GM23338 (cell line): ENCODE measurements at regions not wholly inside any gene's neighbourhood (a gene's known extent, or its start where the extent isn't known, plus 50 kb on each side); places are given as distances from the start of the nearest gene placed in this dataset.

ENCODE experiments used
- ATAC-seq: fragments of 200-7000 bp; cut with Tn5 transposase; 3 replicates; pipeline ENCODE4 v1.9.1; 2020
- DNase-seq: peaks from one replicate; pipeline ENCODE4 v3.0.0-alpha.2; 2015; ENCODE audit warnings: low spot score
- H2AFZ ChIP-seq: fragments of 200-600 bp; sonication (generic); 2 replicates; pipeline ENCODE4 v1.8.0; 2016; ENCODE audit warnings: antibody characterized with exemption, mild to moderate bottlenecking, moderate library complexity
- H3F3A ChIP-seq: fragments of 200-600 bp; sonication (generic); replicated peaks from 2 replicates; pipeline ENCODE4 v1.8.0; 2017; ENCODE audit warnings: antibody characterized with exemption, mixed run types, low read depth
- H3K27ac ChIP-seq: fragments of 200-600 bp; sonication (generic); 2 replicates; pipeline ENCODE4 v1.6.1; 2016; ENCODE audit warnings: low read depth
- H3K27me3 ChIP-seq: fragments of 200-600 bp; sonication (generic); 2 replicates; pipeline ENCODE4 v1.8.0; 2016; ENCODE audit warnings: mild to moderate bottlenecking, mixed run types, moderate library complexity; ENCODE audit not compliant: insufficient read depth
- H3K36me3 ChIP-seq: fragments of 200-600 bp; sonication (generic); 2 replicates; pipeline ENCODE4 v1.8.0; 2016; ENCODE audit warnings: mild to moderate bottlenecking; ENCODE audit not compliant: insufficient read depth
- H3K4me1 ChIP-seq: fragments of 200-600 bp; sonication (generic); 2 replicates; pipeline ENCODE4 v1.8.0; 2016; ENCODE audit warnings: mild to moderate bottlenecking, moderate library complexity; ENCODE audit not compliant: insufficient read depth
- H3K4me2 ChIP-seq: fragments of 200-600 bp; sonication (generic); 2 replicates; pipeline ENCODE4 v1.7.1; 2017; ENCODE audit warnings: mixed run types
- H3K4me3 ChIP-seq: fragments of 200-600 bp; sonication (generic); 2 replicates; pipeline ENCODE4 v1.6.1; 2016; ENCODE audit warnings: mixed run types
- H3K79me2 ChIP-seq: fragments of 200-600 bp; sonication (generic); replicated peaks from 2 replicates; pipeline ENCODE4 v1.8.0; 2017; ENCODE audit warnings: mild to moderate bottlenecking; ENCODE audit not compliant: insufficient read depth
- H3K9me2 ChIP-seq: fragments of 200-600 bp; sonication (generic); 2 replicates; pipeline ENCODE4 v1.8.0; 2017; ENCODE audit not compliant: insufficient read depth
- H4K20me1 ChIP-seq: fragments of 200-600 bp; sonication (generic); replicated peaks from 2 replicates; pipeline ENCODE4 v1.8.0; 2017; ENCODE audit warnings: mild to moderate bottlenecking; ENCODE audit not compliant: insufficient read depth
- H3K27ac Mint-ChIP-seq: 2 replicates; pipeline ENCODE4 v1.8.0; 2020; ENCODE audit warnings: inconsistent platforms, mild to moderate bottlenecking, moderate library complexity, mixed read lengths
- H3K27me3 Mint-ChIP-seq: 3 replicates; pipeline ENCODE4 v1.8.0; 2022; ENCODE audit warnings: low read depth, mild to moderate bottlenecking, moderate library complexity, mixed read lengths, inconsistent platforms; ENCODE audit not compliant: insufficient read depth, poor library complexity
- H3K36me3 Mint-ChIP-seq: 3 replicates; pipeline ENCODE4 v1.8.0; 2021; ENCODE audit warnings: low read depth, mild to moderate bottlenecking, inconsistent platforms, moderate library complexity, mixed read lengths
- H3K4me1 Mint-ChIP-seq: 3 replicates; pipeline ENCODE4 v1.8.0; 2020; ENCODE audit warnings: mild to moderate bottlenecking, inconsistent platforms, mixed read lengths
- H3K4me3 Mint-ChIP-seq: 3 replicates; pipeline ENCODE4 v1.8.0; 2021; ENCODE audit warnings: moderate library complexity, mild to moderate bottlenecking, inconsistent platforms, mixed read lengths
- H3K9me3 Mint-ChIP-seq: 3 replicates; pipeline ENCODE4 v1.8.0; 2020; ENCODE audit warnings: moderate library complexity, mild to moderate bottlenecking, inconsistent platforms, mixed read lengths
- CREB1 ChIP-seq: fragments of 250-450 bp; sonication (Bioruptor Pico); IDR thresholded peaks from 2 replicates; pipeline ENCODE4 v1.5.0; 2020; ENCODE audit warnings: low read depth, mild to moderate bottlenecking, moderate library complexity
- ETS1 ChIP-seq: IDR thresholded peaks from 2 replicates; pipeline ENCODE4 v1.6.1; 2016; ENCODE audit warnings: antibody characterized with exemption
- EZH2 ChIP-seq: fragments of 200-600 bp; sonication (generic); IDR thresholded peaks from one replicate; pipeline ENCODE4 v1.8.0; 2017; ENCODE audit warnings: antibody characterized with exemption, mild to moderate bottlenecking, low read depth; ENCODE audit not compliant: unreplicated experiment
- EZH2phosphoT487 ChIP-seq: fragments of 200-600 bp; sonication (generic); IDR thresholded peaks from one replicate; pipeline ENCODE4 v1.8.1; 2018; ENCODE audit warnings: antibody characterized with exemption; ENCODE audit not compliant: unreplicated experiment
- JUNB ChIP-seq: IDR thresholded peaks from one replicate; pipeline ENCODE4 v1.6.1; 2016; ENCODE audit warnings: antibody characterized with exemption; ENCODE audit not compliant: unreplicated experiment
- NANOG ChIP-seq: IDR thresholded peaks from 2 replicates; pipeline ENCODE4 v1.6.1; 2016; ENCODE audit warnings: antibody characterized with exemption, borderline replicate concordance
- POLR2AphosphoS5 ChIP-seq: IDR thresholded peaks from 2 replicates; pipeline ENCODE4 v1.6.1; 2016; ENCODE audit warnings: antibody characterized with exemption, low read depth
- STAT1 ChIP-seq: IDR thresholded peaks from one replicate; pipeline ENCODE4 v1.6.1; 2016; ENCODE audit warnings: antibody characterized with exemption; ENCODE audit not compliant: unreplicated experiment
- ZNF114 ChIP-seq: fragments of 250-450 bp; sonication (Bioruptor Pico); IDR thresholded peaks from 2 replicates; pipeline ENCODE4 v1.5.0; 2020; ENCODE audit warnings: mild to moderate bottlenecking, moderate library complexity
- ZNF331 ChIP-seq: fragments of 250-450 bp; sonication (Bioruptor Pico); IDR thresholded peaks from 2 replicates; pipeline ENCODE4 v1.5.0; 2020; ENCODE audit warnings: low read depth, mild to moderate bottlenecking, moderate library complexity
- TF ChIP-seq, protein P1 (sequence below), 2 experiments: fragments of 200-600 bp in 1 of 2; sonication (generic) in 1 of 2; conservative IDR thresholded peaks; 2 replicates each; pipeline versions ENCODE4 v1.5.1 to v1.6.1; 2016 to 2017; ENCODE audit warnings: antibody characterized with exemption in 2 of 2, low read depth in 2 of 2, mild to moderate bottlenecking in 2 of 2, moderate library complexity in 1 of 2
- TF ChIP-seq, protein P2 (sequence below): IDR thresholded peaks from one replicate; pipeline ENCODE4 v1.6.1; 2018; ENCODE audit warnings: antibody characterized with exemption; ENCODE audit not compliant: unreplicated experiment
- TF ChIP-seq, protein P3 (sequence below): fragments of 250-450 bp; sonication (Bioruptor Pico); IDR thresholded peaks from 2 replicates; pipeline ENCODE4 v1.5.0; 2020; ENCODE audit warnings: mild to moderate bottlenecking, moderate library complexity

DNA sequence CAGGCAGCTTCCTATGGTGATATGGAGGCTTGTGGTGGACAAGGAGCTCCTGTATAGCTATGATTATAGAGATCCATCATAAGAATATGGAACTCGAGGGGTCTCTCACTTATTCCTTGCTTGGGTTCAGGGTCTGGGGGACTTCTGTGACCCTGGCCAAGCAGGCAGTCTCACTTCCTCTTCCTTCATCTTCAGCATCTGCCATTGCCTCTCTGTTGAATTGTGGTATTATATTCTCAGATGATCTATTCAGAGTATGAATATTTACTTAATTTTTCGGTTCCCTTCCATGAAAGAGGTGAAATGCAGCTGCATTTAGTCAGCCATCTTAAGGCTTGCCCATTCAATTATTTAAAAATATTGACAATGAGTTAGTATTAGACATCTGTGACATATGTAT lies 292.9 kb downstream of the SPIN4 start:
- ATAC-seq, result no peak
- Histone ChIP-seq H3K9me2 (no peaks in the 10 kb centered on the region), H3F3A (no peaks in the 10 kb centered on the region), H3K27me3 (no peaks in the 10 kb centered on the region), H3K36me3 (no peaks in the 10 kb centered on the region), H3K4me3 (no peak overlapping the region), H2AFZ (no peak overlapping the region), H3K27ac (no peak overlapping the region), H3K4me2 (no peak overlapping the region), H4K20me1 (no peaks in the 10 kb centered on the region), H3K79me2 (no peaks in the 10 kb centered on the region), H3K4me1 (no peaks in the 10 kb centered on the region)
- Mint-ChIP-seq H3K9me3 (peaks cover 63% of the 10 kb centered on the region), H3K36me3 (peaks cover 4% of the 10 kb centered on the region; the same call in 1 of the 3 replicates), H3K27ac (no peak overlapping the region), H3K4me3 (no peak overlapping the region), H3K27me3 (no peaks in the 10 kb centered on the region), H3K4me1 (no peaks in the 10 kb centered on the region)
- DNase-seq, result no peak
- TF ChIP-seq STAT1 (no peak), JUNB (no peak), POLR2AphosphoS5 (no peak), EZH2 (no peak), ZNF331 (CRISPR knock-in tag) (no peak), CREB1 (CRISPR knock-in tag) (no peak), ETS1 (no peak), NANOG (no peak), EZH2phosphoT487 (no peak), ZNF114 (CRISPR knock-in tag) (no peak)
- TF ChIP-seq, protein P1, sequence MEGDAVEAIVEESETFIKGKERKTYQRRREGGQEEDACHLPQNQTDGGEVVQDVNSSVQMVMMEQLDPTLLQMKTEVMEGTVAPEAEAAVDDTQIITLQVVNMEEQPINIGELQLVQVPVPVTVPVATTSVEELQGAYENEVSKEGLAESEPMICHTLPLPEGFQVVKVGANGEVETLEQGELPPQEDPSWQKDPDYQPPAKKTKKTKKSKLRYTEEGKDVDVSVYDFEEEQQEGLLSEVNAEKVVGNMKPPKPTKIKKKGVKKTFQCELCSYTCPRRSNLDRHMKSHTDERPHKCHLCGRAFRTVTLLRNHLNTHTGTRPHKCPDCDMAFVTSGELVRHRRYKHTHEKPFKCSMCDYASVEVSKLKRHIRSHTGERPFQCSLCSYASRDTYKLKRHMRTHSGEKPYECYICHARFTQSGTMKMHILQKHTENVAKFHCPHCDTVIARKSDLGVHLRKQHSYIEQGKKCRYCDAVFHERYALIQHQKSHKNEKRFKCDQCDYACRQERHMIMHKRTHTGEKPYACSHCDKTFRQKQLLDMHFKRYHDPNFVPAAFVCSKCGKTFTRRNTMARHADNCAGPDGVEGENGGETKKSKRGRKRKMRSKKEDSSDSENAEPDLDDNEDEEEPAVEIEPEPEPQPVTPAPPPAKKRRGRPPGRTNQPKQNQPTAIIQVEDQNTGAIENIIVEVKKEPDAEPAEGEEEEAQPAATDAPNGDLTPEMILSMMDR (conservative IDR thresholded peaks at IDR 0.05; ENCODE audit: low read depth in 2 of 2), result no peak
- TF ChIP-seq, protein P2, sequence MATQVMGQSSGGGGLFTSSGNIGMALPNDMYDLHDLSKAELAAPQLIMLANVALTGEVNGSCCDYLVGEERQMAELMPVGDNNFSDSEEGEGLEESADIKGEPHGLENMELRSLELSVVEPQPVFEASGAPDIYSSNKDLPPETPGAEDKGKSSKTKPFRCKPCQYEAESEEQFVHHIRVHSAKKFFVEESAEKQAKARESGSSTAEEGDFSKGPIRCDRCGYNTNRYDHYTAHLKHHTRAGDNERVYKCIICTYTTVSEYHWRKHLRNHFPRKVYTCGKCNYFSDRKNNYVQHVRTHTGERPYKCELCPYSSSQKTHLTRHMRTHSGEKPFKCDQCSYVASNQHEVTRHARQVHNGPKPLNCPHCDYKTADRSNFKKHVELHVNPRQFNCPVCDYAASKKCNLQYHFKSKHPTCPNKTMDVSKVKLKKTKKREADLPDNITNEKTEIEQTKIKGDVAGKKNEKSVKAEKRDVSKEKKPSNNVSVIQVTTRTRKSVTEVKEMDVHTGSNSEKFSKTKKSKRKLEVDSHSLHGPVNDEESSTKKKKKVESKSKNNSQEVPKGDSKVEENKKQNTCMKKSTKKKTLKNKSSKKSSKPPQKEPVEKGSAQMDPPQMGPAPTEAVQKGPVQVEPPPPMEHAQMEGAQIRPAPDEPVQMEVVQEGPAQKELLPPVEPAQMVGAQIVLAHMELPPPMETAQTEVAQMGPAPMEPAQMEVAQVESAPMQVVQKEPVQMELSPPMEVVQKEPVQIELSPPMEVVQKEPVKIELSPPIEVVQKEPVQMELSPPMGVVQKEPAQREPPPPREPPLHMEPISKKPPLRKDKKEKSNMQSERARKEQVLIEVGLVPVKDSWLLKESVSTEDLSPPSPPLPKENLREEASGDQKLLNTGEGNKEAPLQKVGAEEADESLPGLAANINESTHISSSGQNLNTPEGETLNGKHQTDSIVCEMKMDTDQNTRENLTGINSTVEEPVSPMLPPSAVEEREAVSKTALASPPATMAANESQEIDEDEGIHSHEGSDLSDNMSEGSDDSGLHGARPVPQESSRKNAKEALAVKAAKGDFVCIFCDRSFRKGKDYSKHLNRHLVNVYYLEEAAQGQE, result no peak
- TF ChIP-seq, protein P3, sequence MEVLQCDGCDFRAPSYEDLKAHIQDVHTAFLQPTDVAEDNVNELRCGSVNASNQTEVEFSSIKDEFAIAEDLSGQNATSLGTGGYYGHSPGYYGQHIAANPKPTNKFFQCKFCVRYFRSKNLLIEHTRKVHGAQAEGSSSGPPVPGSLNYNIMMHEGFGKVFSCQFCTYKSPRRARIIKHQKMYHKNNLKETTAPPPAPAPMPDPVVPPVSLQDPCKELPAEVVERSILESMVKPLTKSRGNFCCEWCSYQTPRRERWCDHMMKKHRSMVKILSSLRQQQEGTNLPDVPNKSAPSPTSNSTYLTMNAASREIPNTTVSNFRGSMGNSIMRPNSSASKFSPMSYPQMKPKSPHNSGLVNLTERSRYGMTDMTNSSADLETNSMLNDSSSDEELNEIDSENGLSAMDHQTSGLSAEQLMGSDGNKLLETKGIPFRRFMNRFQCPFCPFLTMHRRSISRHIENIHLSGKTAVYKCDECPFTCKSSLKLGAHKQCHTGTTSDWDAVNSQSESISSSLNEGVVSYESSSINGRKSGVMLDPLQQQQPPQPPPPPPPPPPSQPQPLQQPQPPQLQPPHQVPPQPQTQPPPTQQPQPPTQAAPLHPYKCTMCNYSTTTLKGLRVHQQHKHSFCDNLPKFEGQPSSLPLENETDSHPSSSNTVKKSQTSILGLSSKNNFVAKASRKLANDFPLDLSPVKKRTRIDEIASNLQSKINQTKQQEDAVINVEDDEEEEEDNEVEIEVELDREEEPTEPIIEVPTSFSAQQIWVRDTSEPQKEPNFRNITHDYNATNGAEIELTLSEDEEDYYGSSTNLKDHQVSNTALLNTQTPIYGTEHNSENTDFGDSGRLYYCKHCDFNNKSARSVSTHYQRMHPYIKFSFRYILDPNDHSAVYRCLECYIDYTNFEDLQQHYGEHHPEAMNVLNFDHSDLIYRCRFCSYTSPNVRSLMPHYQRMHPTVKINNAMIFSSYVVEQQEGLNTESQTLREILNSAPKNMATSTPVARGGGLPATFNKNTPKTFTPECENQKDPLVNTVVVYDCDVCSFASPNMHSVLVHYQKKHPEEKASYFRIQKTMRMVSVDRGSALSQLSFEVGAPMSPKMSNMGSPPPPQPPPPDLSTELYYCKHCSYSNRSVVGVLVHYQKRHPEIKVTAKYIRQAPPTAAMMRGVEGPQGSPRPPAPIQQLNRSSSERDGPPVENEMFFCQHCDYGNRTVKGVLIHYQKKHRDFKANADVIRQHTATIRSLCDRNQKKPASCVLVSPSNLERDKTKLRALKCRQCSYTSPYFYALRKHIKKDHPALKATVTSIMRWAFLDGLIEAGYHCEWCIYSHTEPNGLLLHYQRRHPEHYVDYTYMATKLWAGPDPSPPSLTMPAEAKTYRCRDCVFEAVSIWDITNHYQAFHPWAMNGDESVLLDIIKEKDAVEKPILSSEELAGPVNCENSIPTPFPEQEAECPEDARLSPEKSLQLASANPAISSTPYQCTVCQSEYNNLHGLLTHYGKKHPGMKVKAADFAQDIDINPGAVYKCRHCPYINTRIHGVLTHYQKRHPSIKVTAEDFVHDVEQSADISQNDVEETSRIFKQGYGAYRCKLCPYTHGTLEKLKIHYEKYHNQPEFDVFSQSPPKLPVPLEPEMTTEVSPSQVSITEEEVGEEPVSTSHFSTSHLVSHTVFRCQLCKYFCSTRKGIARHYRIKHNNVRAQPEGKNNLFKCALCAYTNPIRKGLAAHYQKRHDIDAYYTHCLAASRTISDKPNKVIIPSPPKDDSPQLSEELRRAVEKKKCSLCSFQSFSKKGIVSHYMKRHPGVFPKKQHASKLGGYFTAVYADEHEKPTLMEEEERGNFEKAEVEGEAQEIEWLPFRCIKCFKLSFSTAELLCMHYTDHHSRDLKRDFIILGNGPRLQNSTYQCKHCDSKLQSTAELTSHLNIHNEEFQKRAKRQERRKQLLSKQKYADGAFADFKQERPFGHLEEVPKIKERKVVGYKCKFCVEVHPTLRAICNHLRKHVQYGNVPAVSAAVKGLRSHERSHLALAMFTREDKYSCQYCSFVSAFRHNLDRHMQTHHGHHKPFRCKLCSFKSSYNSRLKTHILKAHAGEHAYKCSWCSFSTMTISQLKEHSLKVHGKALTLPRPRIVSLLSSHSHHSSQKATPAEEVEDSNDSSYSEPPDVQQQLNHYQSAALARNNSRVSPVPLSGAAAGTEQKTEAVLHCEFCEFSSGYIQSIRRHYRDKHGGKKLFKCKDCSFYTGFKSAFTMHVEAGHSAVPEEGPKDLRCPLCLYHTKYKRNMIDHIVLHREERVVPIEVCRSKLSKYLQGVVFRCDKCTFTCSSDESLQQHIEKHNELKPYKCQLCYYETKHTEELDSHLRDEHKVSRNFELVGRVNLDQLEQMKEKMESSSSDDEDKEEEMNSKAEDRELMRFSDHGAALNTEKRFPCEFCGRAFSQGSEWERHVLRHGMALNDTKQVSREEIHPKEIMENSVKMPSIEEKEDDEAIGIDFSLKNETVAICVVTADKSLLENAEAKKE (CRISPR knock-in tag), result no peak
